Stimulated activated CD8-positive, alpha-beta memory T cell treated with anti-CD3 and anti-CD28 coated beads, Interleukin-12 subunit alpha, Interleukin-12 subunit beta, amount 100 ng/mL, for 1 hour (primary cell): ENCODE measurements at regions not wholly inside any gene's neighbourhood (a gene's known extent, or its start where the extent isn't known, plus 50 kb on each side); places are given as distances from the start of the nearest gene placed in this dataset.
A peak's percentile ranks its signal among the peaks of the same experiment; 100 is the strongest.

Experiments used
- DNase-seq: peaks from one replicate; pipeline ENCODE4 v3.0.0-alpha.2; 2020; ENCODE audit warnings: low read depth

GRCh38 chr9:121550041-121550440 is 50.4 kb upstream of the GGTA1 start:
- no peak for DNase-seq

GRCh38 chr9:121550569-121551512 is 51.2 kb upstream of the GGTA1 start:
- peak; percentile 49 for DNase-seq

- no peak for DNase-seq
These were observed 52.5 kb upstream of the GGTA1 start for GRCh38 chr9:121551985-121552753.

- DNase-seq = no peak
These were observed 56.4 kb upstream of the GGTA1 start for GRCh38 chr9:121556082-121556481.

GRCh38 chr9:121556580-121556979 is 56.9 kb upstream of the GGTA1 start:
- DNase-seq = no peak

- no peak for DNase-seq
These were observed 58.2 kb upstream of the GGTA1 start for GRCh38 chr9:121557581-121558447.

- DNase-seq = no peak
These were observed 58.8 kb upstream of the GGTA1 start for GRCh38 chr9:121558473-121558872.

GRCh38 chr9:121559183-121559582 is 59.5 kb upstream of the GGTA1 start:
- no peak for DNase-seq

- no peak for DNase-seq
These were observed 61.3 kb upstream of the GGTA1 start for GRCh38 chr9:121560921-121561320.

- no peak for DNase-seq
These were observed 62.0 kb upstream of the GGTA1 start for GRCh38 chr9:121561385-121562222.

GRCh38 chr9:121562301-121562700 is 62.7 kb upstream of the GGTA1 start:
- no peak for DNase-seq

- DNase-seq = no peak
These were observed 63.8 kb upstream of the GGTA1 start for GRCh38 chr9:121563425-121563824.

- no peak for DNase-seq
These were observed 64.3 kb upstream of the GGTA1 start for GRCh38 chr9:121563881-121564460.

- DNase-seq = no peak
These were observed 65.0 kb upstream of the GGTA1 start for GRCh38 chr9:121564504-121565260.

- DNase-seq = no peak
These were observed 67.1 kb upstream of the GGTA1 start for GRCh38 chr9:121566481-121567465.

- no peak for DNase-seq
These were observed 68.1 kb upstream of the GGTA1 start for GRCh38 chr9:121567500-121568342.

GRCh38 chr9:121568343-121569265 is 69.0 kb upstream of the GGTA1 start:
- DNase-seq = no peak
